ENCODE measurements at regions not wholly inside any gene's neighbourhood (a gene's known extent, or its start where the extent isn't known, plus 50 kb on each side); places are given as distances from the start of the nearest gene placed in this dataset.

DNA sequence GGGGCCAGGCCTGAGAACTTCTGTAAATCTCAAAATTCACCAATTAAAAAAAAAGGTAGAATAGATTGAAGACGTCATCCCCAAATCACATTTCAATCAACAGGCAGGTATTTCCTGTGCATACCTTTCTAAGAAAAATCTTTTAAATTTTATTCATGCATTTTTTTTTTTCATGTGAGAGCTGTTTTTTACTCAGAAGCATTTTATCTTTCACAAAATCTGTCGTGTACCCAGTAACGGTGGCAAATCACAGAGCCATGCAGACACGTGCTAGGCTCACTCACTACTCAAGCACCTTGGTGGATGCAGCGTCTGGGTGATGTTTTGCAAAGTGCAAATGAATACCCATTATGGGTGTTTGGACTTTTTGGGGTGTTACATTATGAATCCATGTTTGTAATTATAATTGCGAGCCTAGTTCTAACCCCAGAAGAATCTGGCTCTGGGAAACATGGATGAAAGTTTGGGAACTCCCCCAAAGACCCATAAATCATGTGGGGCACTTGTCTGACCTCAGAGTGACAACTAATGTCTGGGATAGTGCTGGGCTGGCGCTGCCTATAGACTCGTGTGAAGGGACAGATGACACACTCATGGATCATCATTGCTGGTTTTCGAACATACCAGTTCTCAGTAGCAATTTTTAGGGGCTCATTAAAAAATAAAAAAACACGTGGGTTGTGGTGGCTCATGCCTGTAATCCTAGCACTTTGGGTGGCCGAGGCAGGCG is 335.2 kb downstream of the LPIN1 start:
- H3K27me3 ChIP-seq (ENCODE audit: insufficient read depth, low read depth) = no peaks in the 10 kb centered on the region
- no peak overlapping the region for H2AFZ ChIP-seq
- intact Hi-C loops (cut with micrococcal nuclease; ENCODE audit: unreplicated experiment) = no loop called here
- no peaks in the 10 kb centered on the region for H3K9me2 ChIP-seq (ENCODE audit: insufficient read depth)
- no peaks in the 10 kb centered on the region for H3F3A ChIP-seq (ENCODE audit: insufficient read depth, low read depth)
- H4K20me1 ChIP-seq (ENCODE audit: insufficient read depth) = no peaks in the 10 kb centered on the region
- TF ChIP-seq EZH2 (IDR thresholded peaks at IDR 0.05; ENCODE audit: low read depth) = no peak
- TF ChIP-seq, protein P1, sequence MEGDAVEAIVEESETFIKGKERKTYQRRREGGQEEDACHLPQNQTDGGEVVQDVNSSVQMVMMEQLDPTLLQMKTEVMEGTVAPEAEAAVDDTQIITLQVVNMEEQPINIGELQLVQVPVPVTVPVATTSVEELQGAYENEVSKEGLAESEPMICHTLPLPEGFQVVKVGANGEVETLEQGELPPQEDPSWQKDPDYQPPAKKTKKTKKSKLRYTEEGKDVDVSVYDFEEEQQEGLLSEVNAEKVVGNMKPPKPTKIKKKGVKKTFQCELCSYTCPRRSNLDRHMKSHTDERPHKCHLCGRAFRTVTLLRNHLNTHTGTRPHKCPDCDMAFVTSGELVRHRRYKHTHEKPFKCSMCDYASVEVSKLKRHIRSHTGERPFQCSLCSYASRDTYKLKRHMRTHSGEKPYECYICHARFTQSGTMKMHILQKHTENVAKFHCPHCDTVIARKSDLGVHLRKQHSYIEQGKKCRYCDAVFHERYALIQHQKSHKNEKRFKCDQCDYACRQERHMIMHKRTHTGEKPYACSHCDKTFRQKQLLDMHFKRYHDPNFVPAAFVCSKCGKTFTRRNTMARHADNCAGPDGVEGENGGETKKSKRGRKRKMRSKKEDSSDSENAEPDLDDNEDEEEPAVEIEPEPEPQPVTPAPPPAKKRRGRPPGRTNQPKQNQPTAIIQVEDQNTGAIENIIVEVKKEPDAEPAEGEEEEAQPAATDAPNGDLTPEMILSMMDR (conservative IDR thresholded peaks at IDR 0.05) = no peak
- ChIA-PET POLR2A (ENCODE audit: unreplicated experiment) (no interaction called here), CTCF (no interaction called here)
- H3K27ac ChIP-seq = no peak overlapping the region
- no peaks in the 10 kb centered on the region for H3K79me2 ChIP-seq (ENCODE audit: low read depth)
- no peaks in the 10 kb centered on the region for H3K4me1 ChIP-seq (replicated peaks; ENCODE audit: insufficient read depth)
- H3K36me3 ChIP-seq (ENCODE audit: low read depth) = no peaks in the 10 kb centered on the region
- no peak for DNase-seq
- H3K9me3 ChIP-seq (ENCODE audit: insufficient read depth, low read depth) = no peaks in the 10 kb centered on the region
- no peak overlapping the region for H3K4me3 ChIP-seq
- no peak overlapping the region for H3K4me2 ChIP-seq
- BruUV-seq (replicated peaks) = no TSS peak

DNA sequence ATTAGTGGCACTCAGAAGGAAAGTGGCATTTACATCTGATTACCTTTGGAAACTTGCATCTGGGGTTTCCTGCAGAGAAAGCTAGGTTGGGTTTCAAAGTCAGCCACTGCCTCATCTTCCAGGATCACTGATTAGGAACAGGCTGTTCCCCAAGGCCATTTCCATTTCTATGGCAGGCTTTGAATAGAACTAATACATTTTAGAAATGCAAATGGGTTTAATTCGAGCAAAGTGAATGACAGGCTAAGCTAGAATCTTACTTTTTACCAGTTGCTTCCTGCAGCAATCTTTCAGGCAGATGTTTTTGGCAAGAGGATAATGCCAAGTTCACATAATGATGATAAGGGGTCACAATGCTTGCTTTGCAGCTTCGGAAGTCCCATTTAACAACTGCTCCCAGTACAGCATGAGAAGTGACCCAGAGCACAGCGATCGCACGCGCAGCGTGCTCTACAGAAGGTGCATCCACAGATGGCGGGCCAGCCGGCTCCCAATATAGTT is 336.7 kb downstream of the LPIN1 start:
- peaks cover 14% of the 10 kb centered on the region; the same call in 1 of the 2 replicates for H3F3A ChIP-seq (ENCODE audit: insufficient read depth, low read depth)
- H3K4me1 ChIP-seq (replicated peaks; ENCODE audit: insufficient read depth) = peaks cover 15% of the 10 kb centered on the region
- POLR2A ChIA-PET (ENCODE audit: unreplicated experiment) = no interaction called here
- intact Hi-C loops (cut with micrococcal nuclease; ENCODE audit: unreplicated experiment) = no loop called here
- CTCF ChIA-PET = no interaction called here
- TF ChIP-seq, protein P1 (conservative IDR thresholded peaks at IDR 0.05) = no peak
- no peak for TF ChIP-seq EZH2 (IDR thresholded peaks at IDR 0.05; ENCODE audit: low read depth)
- H3K27me3 ChIP-seq (ENCODE audit: insufficient read depth, low read depth) = no peaks in the 10 kb centered on the region
- H3K9me2 ChIP-seq (ENCODE audit: insufficient read depth) = no peaks in the 10 kb centered on the region
- no peak overlapping the region for H3K4me3 ChIP-seq
- no peaks in the 10 kb centered on the region for H3K36me3 ChIP-seq (ENCODE audit: low read depth)
- H3K9me3 ChIP-seq (ENCODE audit: insufficient read depth, low read depth) = no peaks in the 10 kb centered on the region; the same call in 1 of the 2 replicates
- H3K79me2 ChIP-seq (ENCODE audit: low read depth) = no peaks in the 10 kb centered on the region
- no peaks in the 10 kb centered on the region for H4K20me1 ChIP-seq (ENCODE audit: insufficient read depth)
- H3K27ac ChIP-seq = no peak overlapping the region
- DNase-seq = no peak
- no peak overlapping the region for H3K4me2 ChIP-seq
- no TSS peak for BruUV-seq (replicated peaks)
- H2AFZ ChIP-seq = no peak overlapping the region

DNA sequence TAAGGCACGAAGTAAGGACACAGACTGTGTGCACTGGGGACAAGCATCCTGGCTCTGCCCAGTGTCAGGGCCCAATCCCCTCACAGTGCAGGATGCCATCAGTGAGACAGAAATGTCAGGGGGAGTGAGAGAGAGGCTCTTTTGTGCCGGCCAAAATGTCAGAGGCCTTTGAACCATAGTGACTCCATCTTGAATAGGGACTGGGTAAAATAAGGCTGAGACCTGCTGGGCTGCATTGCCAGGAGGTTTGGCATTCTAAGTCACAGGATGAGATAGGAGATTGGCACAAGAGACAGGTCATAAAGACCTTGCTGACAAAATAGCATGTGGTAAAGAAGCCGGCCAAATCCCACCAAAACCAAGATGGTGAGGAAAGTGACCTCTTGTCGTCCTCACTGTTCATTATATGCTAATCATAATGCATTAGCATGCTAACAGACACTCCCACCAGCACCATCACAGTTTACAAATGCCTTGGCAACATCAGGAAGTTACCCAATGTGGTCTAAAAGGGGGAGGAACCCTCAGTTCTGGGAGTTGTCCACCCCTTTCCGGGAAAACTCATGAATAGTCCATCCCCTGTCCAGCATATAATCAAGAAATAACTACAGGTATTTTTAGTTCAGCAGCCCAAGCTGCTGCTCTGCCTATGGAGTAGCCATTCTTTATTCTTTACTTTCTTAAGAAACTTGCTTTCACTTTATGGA is 337.4 kb downstream of the LPIN1 start:
- no peaks in the 10 kb centered on the region for H3K36me3 ChIP-seq (ENCODE audit: low read depth)
- H3K4me3 ChIP-seq = no peak overlapping the region
- peaks cover 21% of the 10 kb centered on the region; the same call in 1 of the 2 replicates for H3F3A ChIP-seq (ENCODE audit: insufficient read depth, low read depth)
- H3K9me3 ChIP-seq (ENCODE audit: insufficient read depth, low read depth) = peaks cover 5% of the 10 kb centered on the region
- POLR2A ChIA-PET (ENCODE audit: unreplicated experiment) = interaction anchor here (0.6 kb wide), 1 partner anchor 337 kb away, joined by 3 read pairs; no protein-coding TSS in a partner anchor
- no peaks in the 10 kb centered on the region for H3K9me2 ChIP-seq (ENCODE audit: insufficient read depth)
- no peak for DNase-seq
- no peaks in the 10 kb centered on the region for H3K79me2 ChIP-seq (ENCODE audit: low read depth)
- no peak overlapping the region for H3K27ac ChIP-seq
- H3K4me1 ChIP-seq (replicated peaks; ENCODE audit: insufficient read depth) = peaks cover 22% of the 10 kb centered on the region
- intact Hi-C loops (cut with micrococcal nuclease; ENCODE audit: unreplicated experiment) = no loop called here
- no peaks in the 10 kb centered on the region for H4K20me1 ChIP-seq (ENCODE audit: insufficient read depth)
- TF ChIP-seq, protein P1 (conservative IDR thresholded peaks at IDR 0.05) = no peak
- TF ChIP-seq EZH2 (IDR thresholded peaks at IDR 0.05; ENCODE audit: low read depth) = no peak
- no peak overlapping the region for H2AFZ ChIP-seq
- no peaks in the 10 kb centered on the region for H3K27me3 ChIP-seq (ENCODE audit: insufficient read depth, low read depth)
- CTCF ChIA-PET = no interaction called here
- BruUV-seq (replicated peaks) = no TSS peak
- no peak overlapping the region for H3K4me2 ChIP-seq
